Mammary epithelial cell (primary cell): ENCODE measurements at regions not wholly inside any gene's neighbourhood (a gene's known extent, or its start where the extent isn't known, plus 50 kb on each side); places are given as distances from the start of the nearest gene placed in this dataset.

Source experiments
- CTCF ChIP-seq, 2 donors: IDR thresholded peaks in 1 of 2; conservative IDR thresholded peaks in 1 of 2; 2 replicates each; pipeline ENCODE4 v1.5.1; 2011 to 2012; ENCODE audit warnings: inconsistent platforms in 2 of 2, low read length in 2 of 2, mild to moderate bottlenecking in 2 of 2, control low read depth in 1 of 2, low read depth in 1 of 2; ENCODE audit not compliant: insufficient read depth in 1 of 2; ENCODE audit errors: extremely low read depth in 1 of 2
- EZH2 ChIP-seq: IDR thresholded peaks from 2 replicates; pipeline ENCODE4 v1.6.1; 2012; ENCODE audit warnings: low read length, inconsistent platforms, borderline replicate concordance

- TF ChIP-seq CTCF (conservative IDR thresholded peaks at IDR 0.05 in 1 of 2, IDR thresholded peaks at IDR 0.05 in 1 of 2; ENCODE audit: extremely low read depth in 1 of 2, insufficient read depth in 1 of 2, low read depth in 1 of 2, low read length in 2 of 2): no peak
- no peak for TF ChIP-seq EZH2
These were observed 201.1 kb upstream of the ASIC2 start for GRCh38 chr17:33494151-33494550.
